ENCODE measurements at regions not wholly inside any gene's neighbourhood (a gene's known extent, or its start where the extent isn't known, plus 50 kb on each side); places are given as distances from the start of the nearest gene placed in this dataset.

GRCh38 chr3:34683851-34684250 lies 885.4 kb downstream of the PDCD6IP start:
- DNase-seq (ENCODE audit: low read depth) (peak; percentile 40), FAIRE-seq (no peak)
- Histone ChIP-seq H3K4me3 (ENCODE audit: low read depth, low read length) (no peak overlapping the region), H3K27me3 (ENCODE audit: control insufficient read depth, insufficient read depth, low read length) (no peaks in the 10 kb centered on the region), H3K36me3 (ENCODE audit: control insufficient read depth, insufficient read depth, low read length) (no peaks in the 10 kb centered on the region)
- TF ChIP-seq, protein P1, sequence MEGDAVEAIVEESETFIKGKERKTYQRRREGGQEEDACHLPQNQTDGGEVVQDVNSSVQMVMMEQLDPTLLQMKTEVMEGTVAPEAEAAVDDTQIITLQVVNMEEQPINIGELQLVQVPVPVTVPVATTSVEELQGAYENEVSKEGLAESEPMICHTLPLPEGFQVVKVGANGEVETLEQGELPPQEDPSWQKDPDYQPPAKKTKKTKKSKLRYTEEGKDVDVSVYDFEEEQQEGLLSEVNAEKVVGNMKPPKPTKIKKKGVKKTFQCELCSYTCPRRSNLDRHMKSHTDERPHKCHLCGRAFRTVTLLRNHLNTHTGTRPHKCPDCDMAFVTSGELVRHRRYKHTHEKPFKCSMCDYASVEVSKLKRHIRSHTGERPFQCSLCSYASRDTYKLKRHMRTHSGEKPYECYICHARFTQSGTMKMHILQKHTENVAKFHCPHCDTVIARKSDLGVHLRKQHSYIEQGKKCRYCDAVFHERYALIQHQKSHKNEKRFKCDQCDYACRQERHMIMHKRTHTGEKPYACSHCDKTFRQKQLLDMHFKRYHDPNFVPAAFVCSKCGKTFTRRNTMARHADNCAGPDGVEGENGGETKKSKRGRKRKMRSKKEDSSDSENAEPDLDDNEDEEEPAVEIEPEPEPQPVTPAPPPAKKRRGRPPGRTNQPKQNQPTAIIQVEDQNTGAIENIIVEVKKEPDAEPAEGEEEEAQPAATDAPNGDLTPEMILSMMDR (IDR thresholded peaks at IDR 0.05; ENCODE audit: insufficient read depth, low read length, severe bottlenecking) = peak; percentile 67

- Histone ChIP-seq H3K27me3 (ENCODE audit: control insufficient read depth, insufficient read depth, low read length) (no peaks in the 10 kb centered on the region), H3K36me3 (ENCODE audit: control insufficient read depth, insufficient read depth, low read length) (no peaks in the 10 kb centered on the region), H3K4me3 (ENCODE audit: low read depth, low read length) (no peak overlapping the region)
- TF ChIP-seq, protein P1 (IDR thresholded peaks at IDR 0.05; ENCODE audit: insufficient read depth, low read length, severe bottlenecking) = no peak
- DNase-seq (ENCODE audit: low read depth) = no peak
- no peak for FAIRE-seq
Observed at GRCh38 chr3:34686541-34686940, 888.1 kb downstream of the PDCD6IP start.

GRCh38 chr3:34687671-34688070 lies 889.2 kb downstream of the PDCD6IP start:
- DNase-seq (ENCODE audit: low read depth) (no peak), FAIRE-seq (no peak)
- Histone ChIP-seq H3K27me3 (ENCODE audit: control insufficient read depth, insufficient read depth, low read length) (no peaks in the 10 kb centered on the region), H3K36me3 (ENCODE audit: control insufficient read depth, insufficient read depth, low read length) (no peaks in the 10 kb centered on the region), H3K4me3 (ENCODE audit: low read depth, low read length) (no peak overlapping the region)
- TF ChIP-seq, protein P1 (IDR thresholded peaks at IDR 0.05; ENCODE audit: insufficient read depth, low read length, severe bottlenecking) = no peak

DNA sequence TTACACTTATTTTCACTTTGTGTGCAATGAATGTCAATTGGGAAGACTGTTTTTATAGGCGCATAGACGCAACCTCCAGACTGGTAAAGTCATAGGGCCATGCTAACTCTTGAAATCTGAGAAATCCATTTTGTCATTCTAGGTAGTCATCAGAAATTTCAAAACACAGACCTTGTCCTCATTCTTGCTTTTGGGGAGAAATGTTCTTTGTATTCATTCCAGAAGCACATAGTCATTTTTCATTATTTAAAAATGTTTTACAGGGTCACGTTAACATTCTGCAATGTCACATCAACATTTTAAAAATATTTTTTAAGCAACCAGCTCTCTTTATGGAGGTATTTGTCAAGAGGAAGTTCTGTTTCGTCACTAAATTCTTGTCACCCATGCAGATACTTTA lies 898.4 kb downstream of the PDCD6IP start:
- TF ChIP-seq, protein P1 (IDR thresholded peaks at IDR 0.05; ENCODE audit: insufficient read depth, low read length, severe bottlenecking) = no peak
- DNase-seq (ENCODE audit: low read depth) (no peak), FAIRE-seq (no peak)

DNA sequence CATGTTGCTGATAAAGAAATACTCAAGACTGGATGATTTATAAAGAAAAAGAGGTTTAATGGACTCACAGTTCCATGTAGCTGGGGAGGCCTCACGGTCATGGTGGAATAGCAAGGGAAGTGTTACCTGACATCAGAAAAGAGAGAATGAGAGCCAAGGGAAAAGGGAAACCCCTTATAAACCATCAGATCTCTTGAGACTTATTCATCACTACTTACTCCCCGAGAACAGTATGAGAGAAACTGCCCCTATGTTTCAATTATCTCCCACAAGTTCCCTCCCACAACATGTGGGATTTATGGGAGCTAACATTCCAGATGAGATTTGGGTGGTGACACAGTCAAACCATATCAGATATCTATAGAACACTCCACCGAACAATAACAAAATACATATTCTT lies 904.6 kb downstream of the PDCD6IP start:
- H3K36me3 ChIP-seq (ENCODE audit: control insufficient read depth, insufficient read depth, low read length) = no peaks in the 10 kb centered on the region
- DNase-seq (ENCODE audit: low read depth) (no peak), FAIRE-seq (no peak)
- TF ChIP-seq, protein P1 (IDR thresholded peaks at IDR 0.05; ENCODE audit: insufficient read depth, low read length, severe bottlenecking) = no peak
- no peaks in the 10 kb centered on the region for H3K27me3 ChIP-seq (ENCODE audit: control insufficient read depth, insufficient read depth, low read length)
- H3K4me3 ChIP-seq (ENCODE audit: low read depth, low read length) = no peak overlapping the region

More for the DNA sequence above, 898.4 kb downstream of the PDCD6IP start:
- no peaks in the 10 kb centered on the region for H3K36me3 ChIP-seq (ENCODE audit: control insufficient read depth, insufficient read depth, low read length)
- no peaks in the 10 kb centered on the region for H3K27me3 ChIP-seq (ENCODE audit: control insufficient read depth, insufficient read depth, low read length)
- no peak overlapping the region for H3K4me3 ChIP-seq (ENCODE audit: low read depth, low read length)

DNA sequence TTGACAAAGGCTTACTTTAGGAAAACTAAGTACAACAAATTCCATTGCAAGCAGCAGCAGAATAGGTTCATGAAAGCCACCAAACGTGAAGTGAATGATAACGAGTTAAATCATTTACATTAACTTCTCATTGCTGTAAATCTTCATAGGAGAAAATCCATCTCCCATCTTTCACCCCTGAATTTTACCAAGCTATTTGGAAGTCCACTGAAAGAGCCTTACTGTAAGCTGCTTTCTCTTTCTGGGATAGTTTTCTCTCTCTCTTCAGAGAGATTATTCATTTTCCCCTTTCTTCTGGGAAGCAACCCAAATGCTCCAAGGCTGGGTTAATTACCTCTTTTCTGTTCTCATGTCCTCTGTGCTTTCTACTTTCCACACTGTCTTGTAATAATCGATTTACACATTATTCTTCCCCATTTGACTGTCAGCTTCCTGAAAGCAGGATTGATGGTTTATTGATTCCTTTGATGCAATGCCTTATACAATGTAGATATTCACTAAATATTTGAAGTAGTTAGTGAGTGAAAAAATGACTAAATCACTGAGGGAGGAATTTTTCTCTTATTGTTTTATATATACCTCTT lies 914.3 kb upstream of the ARPP21 start:
- Histone ChIP-seq H3K4me3 (ENCODE audit: low read depth, low read length) (no peak overlapping the region), H3K27me3 (ENCODE audit: control insufficient read depth, insufficient read depth, low read length) (no peaks in the 10 kb centered on the region), H3K36me3 (ENCODE audit: control insufficient read depth, insufficient read depth, low read length) (no peaks in the 10 kb centered on the region)
- FAIRE-seq = no peak
- TF ChIP-seq, protein P1 (IDR thresholded peaks at IDR 0.05; ENCODE audit: insufficient read depth, low read length, severe bottlenecking) = no peak
- no peak for DNase-seq (ENCODE audit: low read depth)
